Amygdala (tissue), 56 donors: ENCODE measurements at regions not wholly inside any gene's neighbourhood (a gene's known extent, or its start where the extent isn't known, plus 50 kb on each side); places are given as distances from the start of the nearest gene placed in this dataset.

ENCODE experiments used
- DNase-seq, 56 donors: peaks; one replicate each; lab custom pipeline; 2025; lab: John Stamatoyannopoulos, UW

DNA sequence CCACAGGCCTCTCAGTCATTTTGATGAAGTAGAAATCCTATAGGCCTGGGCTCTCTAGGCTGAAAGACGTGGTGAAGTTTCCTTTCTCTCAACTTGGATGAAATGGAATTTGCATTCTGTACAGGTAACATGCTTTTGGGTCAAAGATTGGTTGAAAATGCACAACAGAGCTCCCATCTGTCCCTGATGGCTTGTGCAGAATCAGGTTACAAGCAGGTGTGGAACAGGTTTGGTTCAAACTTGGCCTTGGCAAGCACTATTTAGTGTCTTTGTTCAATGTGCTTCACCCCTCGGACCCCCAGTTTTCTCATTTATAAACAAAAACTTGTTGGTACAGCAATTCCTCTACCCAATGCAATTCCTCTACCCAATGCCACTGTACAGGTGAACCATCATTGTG, 1493.0 kb downstream of the AACS start:
- DNase-seq, result no peak

GRCh38 chr12:126558810-126559209, 1493.6 kb downstream of the AACS start:
- no peak for DNase-seq

- DNase-seq, result no peak
Observed at GRCh38 chr12:126567016-126567415, 1501.8 kb downstream of the AACS start.

GRCh38 chr12:126569706-126570105, 1504.5 kb downstream of the AACS start:
- no peak for DNase-seq

- no peak for DNase-seq
Observed at GRCh38 chr12:126570566-126570965, 1505.3 kb downstream of the AACS start.

- no peak for DNase-seq
Observed at GRCh38 chr12:126572170-126572569, 1506.9 kb downstream of the AACS start.

DNA sequence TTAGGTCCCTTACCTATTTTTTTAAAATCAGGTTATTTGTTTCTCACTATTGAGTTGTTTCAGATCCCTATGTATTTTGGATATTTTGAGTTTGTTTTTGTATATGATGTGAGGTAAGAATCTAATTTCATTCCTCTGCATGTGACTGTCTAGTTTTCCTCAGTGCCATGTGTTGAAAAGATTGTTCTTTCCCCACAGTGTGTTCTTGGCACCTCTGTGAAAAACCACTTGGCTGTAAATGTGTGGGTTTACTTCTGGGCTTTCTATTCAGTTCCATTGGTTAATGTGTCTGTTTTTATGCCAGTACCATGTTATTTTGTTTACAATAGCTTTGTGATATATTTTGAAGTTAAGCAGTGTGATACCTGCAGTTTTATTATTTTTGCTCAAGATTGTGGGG, 1516.4 kb downstream of the AACS start:
- no peak for DNase-seq

DNA sequence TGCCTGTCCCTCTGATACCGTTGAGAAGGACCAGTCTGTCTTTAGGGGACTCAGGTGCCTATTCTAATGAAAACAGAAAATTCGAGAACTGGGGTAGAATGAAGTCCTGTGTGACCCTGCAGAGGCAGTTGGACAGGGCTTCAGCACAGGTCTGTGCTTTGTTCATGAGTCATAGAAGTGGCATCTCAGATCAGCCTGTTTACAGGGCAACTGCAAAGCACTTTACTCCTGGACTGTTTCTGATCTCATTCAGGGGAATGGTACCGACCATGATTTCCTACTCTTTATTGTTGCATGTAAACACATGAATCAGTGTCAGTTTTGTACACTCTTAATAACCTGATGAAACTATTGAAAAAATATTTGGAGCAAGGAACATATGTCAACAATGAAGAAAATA, 1517.0 kb downstream of the AACS start:
- no peak for DNase-seq

DNA sequence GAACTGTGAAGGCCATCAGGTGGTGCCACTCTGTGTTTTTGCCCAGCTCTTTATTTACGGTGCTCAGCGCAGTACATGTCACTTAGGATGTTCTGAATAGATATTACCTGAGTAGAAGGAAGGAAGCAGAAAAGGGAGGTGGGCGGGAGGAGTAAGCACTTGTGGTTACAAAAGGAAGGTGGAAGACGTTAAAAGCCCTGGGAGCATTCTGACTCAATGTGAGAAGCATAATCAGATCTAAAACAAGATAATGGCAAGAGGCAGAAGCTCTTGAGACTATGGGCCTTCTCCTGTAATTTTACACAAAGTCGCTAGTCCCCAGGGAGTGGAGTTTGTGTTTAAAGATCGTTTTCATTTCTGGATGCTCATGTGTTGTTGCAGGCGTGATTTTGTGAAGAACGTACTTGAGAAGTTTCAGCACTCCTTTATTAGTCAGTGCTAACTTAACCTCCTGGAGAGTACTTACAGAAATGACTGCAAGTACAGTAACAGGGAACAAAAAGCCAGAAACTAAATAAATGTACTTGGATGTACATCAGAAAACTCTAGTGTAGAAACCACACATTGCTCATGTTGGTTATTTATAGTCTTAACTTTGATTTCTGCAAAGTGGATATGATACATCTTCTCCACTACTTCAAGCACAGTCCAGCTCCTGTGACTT, 1523.5 kb downstream of the AACS start:
- no peak for DNase-seq

DNA sequence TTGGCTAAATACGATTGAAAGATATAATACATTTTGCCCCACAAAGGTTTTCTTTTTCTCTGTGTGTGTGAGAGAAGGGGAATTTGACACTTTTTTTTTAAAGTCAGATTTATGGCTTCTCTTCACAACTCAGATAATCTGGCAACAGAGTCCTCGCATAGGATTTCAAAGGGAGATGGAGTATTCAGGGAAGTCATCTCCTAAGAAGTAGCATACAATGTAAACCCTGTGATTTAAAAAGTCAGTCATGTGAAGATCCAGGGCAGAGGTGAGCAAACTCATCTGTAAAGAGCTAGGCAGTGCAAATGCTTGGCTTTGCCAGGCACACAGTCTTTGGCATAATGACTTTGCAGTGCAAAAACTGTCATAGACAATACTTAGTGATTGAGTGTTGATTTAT, 1526.3 kb downstream of the AACS start:
- no peak for DNase-seq

GRCh38 chr12:126601184-126602170, 1536.2 kb downstream of the AACS start:
- no peak for DNase-seq

- DNase-seq, result no peak
Observed at GRCh38 chr12:126602612-126603011, 1537.4 kb downstream of the AACS start.

- DNase-seq, result no peak
Observed at GRCh38 chr12:126607157-126607556, 1541.9 kb downstream of the AACS start.

DNA sequence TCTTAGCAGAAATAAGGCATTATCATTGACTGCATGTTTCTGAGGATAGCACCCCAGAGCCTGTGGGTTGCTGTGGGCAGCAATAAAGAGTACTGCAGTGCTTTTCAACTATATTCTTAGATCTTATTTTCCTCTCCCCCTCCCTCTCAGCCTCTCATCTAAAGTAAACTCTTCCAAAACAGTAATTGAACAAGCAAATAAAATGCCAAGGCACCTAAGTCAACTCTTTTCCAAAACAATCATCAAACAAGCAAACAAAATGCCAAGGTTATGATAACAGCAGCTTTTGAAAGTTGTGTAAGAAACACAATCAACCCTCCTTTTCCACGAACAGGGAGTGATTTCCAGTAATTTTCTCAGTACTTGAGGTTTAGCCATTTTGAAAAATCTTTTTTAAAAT, 1542.6 kb downstream of the AACS start:
- DNase-seq, result no peak

DNA sequence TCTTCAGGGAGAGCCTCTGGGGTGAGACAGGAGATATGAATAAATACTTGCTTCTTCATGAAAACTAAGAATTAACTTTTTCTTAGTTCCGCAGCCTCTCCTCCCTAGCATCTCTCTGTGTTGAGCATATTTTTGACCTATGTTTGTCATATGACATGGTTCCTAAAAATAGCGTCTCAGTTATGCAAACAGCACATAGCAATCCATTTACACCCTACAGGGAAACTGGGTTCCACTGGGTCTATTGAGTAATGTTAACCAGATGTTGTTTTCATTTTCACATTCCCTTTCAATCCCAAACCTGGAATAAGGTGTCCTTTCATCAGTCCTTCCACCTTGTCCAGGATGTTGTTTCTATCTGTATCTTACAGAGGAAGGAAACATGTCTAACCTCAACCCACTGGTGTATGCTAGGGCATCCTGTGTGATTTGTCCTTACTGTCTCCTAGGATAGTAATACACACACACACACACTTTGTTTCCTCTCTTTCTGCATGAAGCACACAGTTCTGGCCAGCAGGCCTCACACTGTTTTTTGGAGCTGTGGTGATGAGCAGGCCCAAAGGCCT, 1543.5 kb downstream of the AACS start:
- no peak for DNase-seq

GRCh38 chr12:126616441-126616840, 1551.2 kb downstream of the AACS start:
- DNase-seq, result no peak

GRCh38 chr12:126617312-126617711, 1552.1 kb downstream of the AACS start:
- DNase-seq, result peak in 1 of 56 donors; percentile 7

DNA sequence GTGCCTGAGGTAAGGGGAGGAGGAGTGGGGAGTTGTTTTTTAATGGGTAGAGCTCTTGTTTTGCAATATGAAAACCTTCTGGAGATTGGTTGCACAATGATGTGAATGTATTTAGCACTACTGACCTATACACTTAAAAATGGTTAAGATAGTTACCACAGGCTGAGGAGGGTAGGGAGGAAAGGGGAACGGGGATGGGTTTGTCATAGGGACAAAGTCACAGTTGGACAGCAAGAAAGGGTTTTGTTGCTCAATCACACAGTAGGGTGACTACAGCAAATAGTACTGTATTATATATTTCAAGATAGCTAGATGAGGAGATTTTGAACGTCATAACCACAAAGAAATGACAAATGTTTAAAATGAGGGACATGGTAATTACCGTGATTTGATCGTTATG, 1562.4 kb downstream of the AACS start:
- DNase-seq, result no peak

DNA sequence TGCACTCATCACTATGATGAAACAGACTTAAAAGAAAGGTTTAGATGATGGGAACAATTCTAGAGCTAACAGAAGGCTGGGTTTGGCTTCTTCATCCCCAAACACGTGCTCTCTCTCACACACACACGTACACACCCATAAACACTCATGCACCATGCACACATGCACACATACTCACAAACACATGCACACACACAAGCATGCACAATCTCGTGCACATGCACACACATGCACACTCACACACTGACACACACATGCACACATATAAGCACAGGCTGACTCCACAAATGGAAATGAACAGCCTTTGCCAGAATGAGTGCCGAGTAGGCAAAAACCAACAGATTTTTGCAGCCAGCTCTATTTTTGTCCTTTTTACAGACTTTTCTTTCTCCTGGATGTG, 1571.6 kb downstream of the AACS start:
- DNase-seq, result peak in 4 of 56 donors; percentile 0 to 9 (median 2)

- DNase-seq, result no peak
Observed at GRCh38 chr12:126644236-126645020, 1579.2 kb downstream of the AACS start.

DNA sequence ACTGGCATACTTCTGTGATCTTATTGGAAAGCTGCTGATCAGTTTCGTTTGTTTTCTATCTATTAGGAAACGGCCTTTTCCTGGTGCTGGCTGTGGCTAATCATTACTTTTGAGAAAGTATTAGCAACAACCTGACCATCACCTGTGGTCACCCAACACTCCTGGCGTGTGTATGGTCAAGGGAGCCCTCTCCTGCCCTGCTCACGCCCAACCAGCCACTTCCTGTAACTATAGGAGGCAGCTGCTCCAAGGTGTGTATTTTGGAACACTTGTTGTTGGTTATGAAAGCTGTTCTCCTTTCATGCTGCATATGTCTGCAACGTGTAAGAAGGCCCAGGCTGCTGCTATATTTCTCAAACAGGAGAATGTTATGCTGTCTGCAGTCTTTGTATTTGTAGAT, 1582.8 kb downstream of the AACS start:
- DNase-seq, result no peak
